HEK293 (cell line): ENCODE measurements at regions not wholly inside any gene's neighbourhood (a gene's known extent, or its start where the extent isn't known, plus 50 kb on each side); places are given as distances from the start of the nearest gene placed in this dataset.

Experiments used
- CTCF ChIP-seq: fragments of 450-650 bp; formaldehyde crosslinking; IDR thresholded peaks from 2 replicates; pipeline ENCODE4 v1.5.1; 2016; ENCODE audit warnings: missing biosample characterization, missing genetic modification characterization
- ZNF16 ChIP-seq: fragments of 450-650 bp; formaldehyde crosslinking; IDR thresholded peaks from 2 replicates; pipeline ENCODE4 v1.5.1; 2016; ENCODE audit warnings: low read depth, missing biosample characterization, missing genetic modification characterization
- ZNF311 ChIP-seq: fragments of 450-650 bp; formaldehyde crosslinking; IDR thresholded peaks from 2 replicates; pipeline ENCODE4 v1.5.1; 2017; ENCODE audit warnings: missing biosample characterization, missing genetic modification characterization, borderline replicate concordance
- ZNF366 ChIP-seq: fragments of 450-650 bp; formaldehyde crosslinking; conservative IDR thresholded peaks from 2 replicates; pipeline ENCODE4 v1.5.1; 2016; ENCODE audit warnings: missing biosample characterization, missing genetic modification characterization

GRCh38 chr6:141173529-141173928 is 959.2 kb upstream of the GJE1 start:
- TF ChIP-seq CTCF (tag by site-specific recombination), result no peak
- TF ChIP-seq ZNF311 (tag by site-specific recombination), result no peak
- no peak for TF ChIP-seq ZNF16 (tag by site-specific recombination)
- no peak for TF ChIP-seq ZNF366
